ENCODE measurements at regions not wholly inside any gene's neighbourhood (a gene's known extent, or its start where the extent isn't known, plus 50 kb on each side); places are given as distances from the start of the nearest gene placed in this dataset.
A peak's percentile ranks its signal among the peaks of the same experiment; 100 is the strongest.

- no peaks in the 10 kb centered on the region for H3K27me3 ChIP-seq (ENCODE audit: insufficient read depth, low read length)
- no peaks in the 10 kb centered on the region for H3K4me1 ChIP-seq (ENCODE audit: control insufficient read depth in 1 of 2, insufficient read depth in 2 of 2, low read length in 2 of 2)
- no peak overlapping the region for H4K8ac ChIP-seq (ENCODE audit: low read depth, low read length)
- H3K79me1 ChIP-seq (ENCODE audit: low read length): no peaks in the 10 kb centered on the region
- WGBS (ENCODE audit: extremely low coverage, insufficient coverage, insufficient read length): no CpG with 5 or more reads among the region's 1 CpG
- H3K9me3 ChIP-seq (ENCODE audit: insufficient read depth, low read depth, low read length): no peaks in the 10 kb centered on the region
- no peak overlapping the region for H2BK5ac ChIP-seq (ENCODE audit: low read depth, low read length, poor library complexity)
- no peaks in the 10 kb centered on the region for H3K79me2 ChIP-seq (ENCODE audit: control insufficient read depth, insufficient read depth, low read length, poor library complexity)
- no peak overlapping the region for H2AK5ac ChIP-seq (ENCODE audit: low read length)
- H2AFZ ChIP-seq (ENCODE audit: insufficient read depth, low read length, poor library complexity): no peak overlapping the region
- no peak overlapping the region for H2BK12ac ChIP-seq (ENCODE audit: low read length)
- H3K4ac ChIP-seq (ENCODE audit: low read depth, low read length): no peak overlapping the region
- DNase-seq: no peak
- H3K23ac ChIP-seq (ENCODE audit: low read length): no peak overlapping the region
- no peak overlapping the region for H3K18ac ChIP-seq (ENCODE audit: low read length)
- H3K36me3 ChIP-seq (ENCODE audit: control insufficient read depth in 1 of 2, insufficient read depth in 2 of 2, low read length in 2 of 2): no peaks in the 10 kb centered on the region
- H3K9ac ChIP-seq (ENCODE audit: low read length): no peak overlapping the region
- H4K12ac ChIP-seq (ENCODE audit: low read depth, low read length): no peak overlapping the region
- H4K91ac ChIP-seq (ENCODE audit: low read depth, low read length): no peak overlapping the region
- no peak overlapping the region for H3K14ac ChIP-seq (ENCODE audit: low read length)
- no peak overlapping the region for H3K4me2 ChIP-seq (ENCODE audit: low read length)
- no peak overlapping the region for H2BK120ac ChIP-seq (ENCODE audit: insufficient read depth, low read length, poor library complexity)
- no peak overlapping the region for H3K27ac ChIP-seq (ENCODE audit: low read depth, low read length)
- H3K4me3 ChIP-seq (ENCODE audit: low read depth, low read length): no peak overlapping the region
Observed at GRCh38 chr21:28540514-28540913, 452.2 kb downstream of the LTN1 start.

GRCh38 chr21:28539623-28539988 lies 453.1 kb downstream of the LTN1 start:
- Histone ChIP-seq H3K4me1 (ENCODE audit: control insufficient read depth in 1 of 2, insufficient read depth in 2 of 2, low read length in 2 of 2) (no peaks in the 10 kb centered on the region), H4K8ac (ENCODE audit: low read depth, low read length) (no peak overlapping the region), H2AFZ (ENCODE audit: insufficient read depth, low read length, poor library complexity) (no peak overlapping the region), H2BK5ac (ENCODE audit: low read depth, low read length, poor library complexity) (no peak overlapping the region), H3K9ac (ENCODE audit: low read length) (no peak overlapping the region), H3K79me1 (ENCODE audit: low read length) (no peaks in the 10 kb centered on the region), H3K18ac (ENCODE audit: low read length) (no peak overlapping the region), H3K27ac (ENCODE audit: low read depth, low read length) (no peak overlapping the region), H3K14ac (ENCODE audit: low read length) (no peak overlapping the region), H4K91ac (ENCODE audit: low read depth, low read length) (no peak overlapping the region), H3K4me3 (ENCODE audit: low read depth, low read length) (no peak overlapping the region), H3K4me2 (ENCODE audit: low read length) (no peak overlapping the region), H2AK5ac (ENCODE audit: low read length) (no peak overlapping the region), H3K36me3 (ENCODE audit: control insufficient read depth in 1 of 2, insufficient read depth in 2 of 2, low read length in 2 of 2) (no peaks in the 10 kb centered on the region), H4K12ac (ENCODE audit: low read depth, low read length) (no peak overlapping the region), H2BK12ac (ENCODE audit: low read length) (no peak overlapping the region), H3K79me2 (ENCODE audit: control insufficient read depth, insufficient read depth, low read length, poor library complexity) (no peaks in the 10 kb centered on the region), H2BK120ac (ENCODE audit: insufficient read depth, low read length, poor library complexity) (no peak overlapping the region), H3K27me3 (ENCODE audit: insufficient read depth, low read length) (no peaks in the 10 kb centered on the region), H3K9me3 (ENCODE audit: insufficient read depth, low read depth, low read length) (no peaks in the 10 kb centered on the region), H3K23ac (ENCODE audit: low read length) (no peak overlapping the region), H3K4ac (ENCODE audit: low read depth, low read length) (no peak overlapping the region)
- peak; percentile 56 to 77 for DNase-seq

- no peak overlapping the region for H2AFZ ChIP-seq (ENCODE audit: insufficient read depth, low read length, poor library complexity)
- no peak overlapping the region for H4K12ac ChIP-seq (ENCODE audit: low read depth, low read length)
- no peaks in the 10 kb centered on the region for H3K4me1 ChIP-seq (ENCODE audit: control insufficient read depth in 1 of 2, insufficient read depth in 2 of 2, low read length in 2 of 2)
- no peak overlapping the region for H3K23ac ChIP-seq (ENCODE audit: low read length)
- no peak overlapping the region for H2BK5ac ChIP-seq (ENCODE audit: low read depth, low read length, poor library complexity)
- no peak overlapping the region for H4K8ac ChIP-seq (ENCODE audit: low read depth, low read length)
- H3K9ac ChIP-seq (ENCODE audit: low read length): no peak overlapping the region
- H3K9me3 ChIP-seq (ENCODE audit: insufficient read depth, low read depth, low read length): no peaks in the 10 kb centered on the region
- no peak overlapping the region for H2AK5ac ChIP-seq (ENCODE audit: low read length)
- H2BK12ac ChIP-seq (ENCODE audit: low read length): no peak overlapping the region
- peak in 1 of 2 donors; percentile 2 for DNase-seq
- H3K27me3 ChIP-seq (ENCODE audit: insufficient read depth, low read length): no peaks in the 10 kb centered on the region
- H3K4me3 ChIP-seq (ENCODE audit: low read depth, low read length): no peak overlapping the region
- no peaks in the 10 kb centered on the region for H3K79me1 ChIP-seq (ENCODE audit: low read length)
- H3K4me2 ChIP-seq (ENCODE audit: low read length): no peak overlapping the region
- no peak overlapping the region for H4K91ac ChIP-seq (ENCODE audit: low read depth, low read length)
- no CpG with 5 or more reads among the region's 3 CpGs for WGBS (ENCODE audit: extremely low coverage, insufficient coverage, insufficient read length)
- no peaks in the 10 kb centered on the region for H3K79me2 ChIP-seq (ENCODE audit: control insufficient read depth, insufficient read depth, low read length, poor library complexity)
- H3K14ac ChIP-seq (ENCODE audit: low read length): no peak overlapping the region
- no peak overlapping the region for H3K18ac ChIP-seq (ENCODE audit: low read length)
- H3K4ac ChIP-seq (ENCODE audit: low read depth, low read length): no peak overlapping the region
- H3K36me3 ChIP-seq (ENCODE audit: control insufficient read depth in 1 of 2, insufficient read depth in 2 of 2, low read length in 2 of 2): no peaks in the 10 kb centered on the region
- no peak overlapping the region for H3K27ac ChIP-seq (ENCODE audit: low read depth, low read length)
- H2BK120ac ChIP-seq (ENCODE audit: insufficient read depth, low read length, poor library complexity): no peak overlapping the region
Observed at GRCh38 chr21:28538987-28539622, 453.6 kb downstream of the LTN1 start.

GRCh38 chr21:28537371-28538079 lies 455.2 kb downstream of the LTN1 start:
- no peak for DNase-seq
- no peak overlapping the region for H2BK120ac ChIP-seq (ENCODE audit: insufficient read depth, low read length, poor library complexity)
- H3K18ac ChIP-seq (ENCODE audit: low read length): no peak overlapping the region
- no peak overlapping the region for H3K9ac ChIP-seq (ENCODE audit: low read length)
- H3K27ac ChIP-seq (ENCODE audit: low read depth, low read length): no peak overlapping the region
- H3K36me3 ChIP-seq (ENCODE audit: control insufficient read depth in 1 of 2, insufficient read depth in 2 of 2, low read length in 2 of 2): no peaks in the 10 kb centered on the region
- no peak overlapping the region for H4K8ac ChIP-seq (ENCODE audit: low read depth, low read length)
- H3K79me1 ChIP-seq (ENCODE audit: low read length): no peaks in the 10 kb centered on the region
- no peak overlapping the region for H2BK12ac ChIP-seq (ENCODE audit: low read length)
- H3K4me3 ChIP-seq (ENCODE audit: low read depth, low read length): no peak overlapping the region
- H3K4me1 ChIP-seq (ENCODE audit: control insufficient read depth in 1 of 2, insufficient read depth in 2 of 2, low read length in 2 of 2): no peaks in the 10 kb centered on the region
- no peaks in the 10 kb centered on the region for H3K27me3 ChIP-seq (ENCODE audit: insufficient read depth, low read length)
- no CpG with 5 or more reads among the region's 4 CpGs for WGBS (ENCODE audit: extremely low coverage, insufficient coverage, insufficient read length)
- H3K4me2 ChIP-seq (ENCODE audit: low read length): no peak overlapping the region
- no peak overlapping the region for H2AFZ ChIP-seq (ENCODE audit: insufficient read depth, low read length, poor library complexity)
- H4K12ac ChIP-seq (ENCODE audit: low read depth, low read length): no peak overlapping the region
- H3K23ac ChIP-seq (ENCODE audit: low read length): no peak overlapping the region
- no peak overlapping the region for H4K91ac ChIP-seq (ENCODE audit: low read depth, low read length)
- no peak overlapping the region for H2AK5ac ChIP-seq (ENCODE audit: low read length)
- no peak overlapping the region for H2BK5ac ChIP-seq (ENCODE audit: low read depth, low read length, poor library complexity)
- no peaks in the 10 kb centered on the region for H3K79me2 ChIP-seq (ENCODE audit: control insufficient read depth, insufficient read depth, low read length, poor library complexity)
- H3K14ac ChIP-seq (ENCODE audit: low read length): no peak overlapping the region
- H3K4ac ChIP-seq (ENCODE audit: low read depth, low read length): no peak overlapping the region
- no peaks in the 10 kb centered on the region for H3K9me3 ChIP-seq (ENCODE audit: insufficient read depth, low read depth, low read length)
